B cell (primary cell): ENCODE measurements at regions not wholly inside any gene's neighbourhood (a gene's known extent, or its start where the extent isn't known, plus 50 kb on each side); places are given as distances from the start of the nearest gene placed in this dataset.

ENCODE experiments used
- ATAC-seq: fragments of 200-7000 bp; cut with Tn5 transposase; one replicate; pipeline ENCODE4 v1.10.0; 2021; ENCODE audit warnings: low read depth, mild to moderate bottlenecking, moderate number of reproducible peaks, moderate library complexity
- CTCF ChIA-PET: fragments of 350-600 bp; sonication (Branson Sonifier 250); formaldehyde crosslinking; loops from one replicate; lab custom pipeline; 2021; ENCODE audit warnings: antibody characterized with exemption, inconsistent platforms; lab: Charles Lee
- POLR2A ChIA-PET: fragments of 350-600 bp; sonication (Branson Sonifier 250); formaldehyde crosslinking; loops from one replicate; lab custom pipeline; 2021; ENCODE audit warnings: antibody characterized with exemption; lab: Charles Lee
- DNase-seq: peaks from one replicate; pipeline ENCODE4 v3.0.0; 2013
- H2AFZ ChIP-seq: 2 replicates; pipeline ENCODE4 v1.6.1; 2012; ENCODE audit warnings: mild to moderate bottlenecking, low read depth, low read length; ENCODE audit not compliant: insufficient read depth, poor library complexity, severe bottlenecking
- H3K27ac ChIP-seq, 2 donors: 1 replicate in 1 of 2; 2 replicates in 1 of 2; pipeline ENCODE4 v1.5.1; 2012 to 2013; ENCODE audit warnings: low read length in 2 of 2, mild to moderate bottlenecking in 2 of 2, moderate library complexity in 1 of 2
- H3K27me3 ChIP-seq, 4 experiments: fragments of 200-600 bp in 1 of 4; sonication (generic) in 1 of 4; replicated peaks in 1 of 4; 1 replicate in 2 of 4; 2 replicates in 2 of 4; pipeline versions ENCODE4 v1.6.1 to v1.7.0; 2013 to 2016; ENCODE audit warnings: low read length in 3 of 4, mild to moderate bottlenecking in 2 of 4, mixed read lengths in 1 of 4, moderate library complexity in 1 of 4; ENCODE audit not compliant: insufficient read depth in 4 of 4, control insufficient read depth in 3 of 4; ENCODE audit errors: control extremely low read depth in 1 of 4
- H3K36me3 ChIP-seq, 2 experiments: replicated peaks in 1 of 2; 1 replicate in 1 of 2; 2 replicates in 1 of 2; pipeline versions ENCODE4 v1.6.1 to v1.7.1; 2013; ENCODE audit warnings: low read length in 1 of 2; ENCODE audit not compliant: insufficient read depth in 2 of 2, control insufficient read depth in 1 of 2; ENCODE audit errors: control extremely low read depth in 1 of 2, extremely low read depth in 1 of 2
- H3K4me1 ChIP-seq, 2 donors: fragments of 200-600 bp in 1 of 2; sonication (generic) in 1 of 2; 1 replicate in 1 of 2; 2 replicates in 1 of 2; pipeline versions ENCODE4 v1.5.1 to v1.6.1; 2013 to 2017; ENCODE audit warnings: low read length in 2 of 2; ENCODE audit not compliant: control insufficient read depth in 2 of 2, insufficient read depth in 2 of 2
- H3K4me2 ChIP-seq: replicated peaks from 2 replicates; pipeline ENCODE3; 2012; ENCODE audit warnings: mild to moderate bottlenecking, low read depth, low read length; ENCODE audit not compliant: poor library complexity, severe bottlenecking
- H3K4me3 ChIP-seq, 5 experiments: fragments of 200-600 bp in 1 of 5; sonication (generic) in 1 of 5; 1 replicate in 3 of 5; 2 replicates in 2 of 5; pipeline versions ENCODE4 v1.5.1 to v1.7.0; 2011 to 2016; ENCODE audit warnings: low read length in 4 of 5, mild to moderate bottlenecking in 4 of 5, low read depth in 2 of 5, control low read depth in 1 of 5, moderate library complexity in 1 of 5; ENCODE audit not compliant: insufficient read depth in 1 of 5; ENCODE audit errors: control extremely low read depth in 1 of 5, extremely low read depth in 1 of 5
- H3K79me2 ChIP-seq: fragments of 200-600 bp; sonication (generic); one replicate; pipeline ENCODE4 v1.6.0; 2016; ENCODE audit warnings: low read length; ENCODE audit not compliant: control insufficient read depth, insufficient read depth
- H3K9ac ChIP-seq: fragments of 200-600 bp; sonication (generic); 2 replicates; pipeline ENCODE4 v1.6.1; 2017; ENCODE audit warnings: mild to moderate bottlenecking, low read length, moderate library complexity
- H3K9me3 ChIP-seq, 3 donors: one replicate each; pipeline versions ENCODE4 v1.6.1 to v1.7.1; 2013; ENCODE audit warnings: low read length in 2 of 3; ENCODE audit not compliant: control insufficient read depth in 2 of 3, insufficient read depth in 1 of 3; ENCODE audit errors: control extremely low read depth in 1 of 3
- H4K20me1 ChIP-seq: 2 replicates; pipeline ENCODE4 v1.6.0; 2012; ENCODE audit warnings: mild to moderate bottlenecking, low read length; ENCODE audit not compliant: insufficient read depth, control insufficient read depth, poor library complexity, severe bottlenecking
- H3K27ac Mint-ChIP-seq: one replicate; pipeline ENCODE4 v1.8.0; 2021; ENCODE audit warnings: mixed read lengths
- H3K27me3 Mint-ChIP-seq: one replicate; pipeline ENCODE4 v1.8.0; 2021; ENCODE audit warnings: mixed read lengths
- H3K4me1 Mint-ChIP-seq: one replicate; pipeline ENCODE4 v1.8.0; 2021; ENCODE audit warnings: mixed read lengths
- H3K4me3 Mint-ChIP-seq: one replicate; pipeline ENCODE4 v1.8.0; 2021; ENCODE audit warnings: mixed read lengths
- H3K9me3 Mint-ChIP-seq: one replicate; pipeline ENCODE4 v1.8.0; 2022; ENCODE audit warnings: mixed read lengths; ENCODE audit not compliant: insufficient read depth
- CTCF ChIP-seq: fragments of 200-600 bp; IDR thresholded peaks from one replicate; pipeline ENCODE4 v1.8.0; 2022; ENCODE audit warnings: antibody characterized with exemption, mild to moderate bottlenecking
- EZH2 ChIP-seq: IDR thresholded peaks from 2 replicates; pipeline ENCODE4 v1.6.1; 2012; ENCODE audit warnings: borderline replicate concordance, low read depth, mild to moderate bottlenecking, moderate library complexity, low read length; ENCODE audit not compliant: insufficient read depth, poor library complexity, severe bottlenecking
- WGBS: methylation state at CpG from one replicate; pipeline ENCODE4 v1.1.5; 2013; ENCODE audit warnings: missing lambda C conversion rate; ENCODE audit not compliant: insufficient coverage; 5-methylcytosine and 5-hydroxymethylcytosine counted together
- intact Hi-C: fragments of 100-400 bp; cut with micrococcal nuclease; formaldehyde crosslinking; loops from one replicate; pipeline ENCODE4 v1.10.0; 2022

GRCh38 chr20:56839222-56839621 lies 210.1 kb downstream of the TFAP2C start:
- H3K4me1 Mint-ChIP-seq = no peaks in the 10 kb centered on the region
- no peak overlapping the region for H3K27ac ChIP-seq
- POLR2A ChIA-PET = no interaction called here
- intact Hi-C loops = no loop called here
- ATAC-seq (no peak), DNase-seq (no peak)
- H3K9ac ChIP-seq = no peak overlapping the region
- H3K9me3 Mint-ChIP-seq = peaks cover under 1% of the 10 kb centered on the region
- H3K4me3 ChIP-seq = no peak overlapping the region
- H2AFZ ChIP-seq = no peak overlapping the region
- H3K4me3 Mint-ChIP-seq = no peak overlapping the region
- no peaks in the 10 kb centered on the region for H4K20me1 ChIP-seq
- TF ChIP-seq EZH2 = no peak
- no peak overlapping the region for H3K4me2 ChIP-seq
- H3K79me2 ChIP-seq = no peaks in the 10 kb centered on the region
- no peak overlapping the region for H3K27ac Mint-ChIP-seq
- no peaks in the 10 kb centered on the region for H3K36me3 ChIP-seq
- CTCF ChIA-PET = no interaction called here
- no peaks in the 10 kb centered on the region for H3K4me1 ChIP-seq
- H3K27me3 ChIP-seq = no peaks in the 10 kb centered on the region
- WGBS = 94% methylated on average over 1 of the region's 2 CpGs
- H3K27me3 Mint-ChIP-seq = no peaks in the 10 kb centered on the region
- peaks cover 0 to 14% (median 0%) of the 10 kb centered on the region in 3 donors for H3K9me3 ChIP-seq

GRCh38 chr20:56839786-56840185 lies 210.7 kb downstream of the TFAP2C start:
- H3K4me1 ChIP-seq = no peaks in the 10 kb centered on the region
- CTCF ChIA-PET = no interaction called here
- H3K4me3 ChIP-seq = no peak overlapping the region
- no peak overlapping the region for H3K4me3 Mint-ChIP-seq
- no peak overlapping the region for H2AFZ ChIP-seq
- no peak overlapping the region for H3K27ac ChIP-seq
- no peaks in the 10 kb centered on the region for H3K27me3 Mint-ChIP-seq
- TF ChIP-seq CTCF (no peak), EZH2 (no peak)
- H3K4me2 ChIP-seq = no peak overlapping the region
- H3K9me3 ChIP-seq = peaks cover 0 to 14% (median 0%) of the 10 kb centered on the region in 3 donors
- H3K27me3 ChIP-seq = no peaks in the 10 kb centered on the region
- H3K9ac ChIP-seq = no peak overlapping the region
- no peaks in the 10 kb centered on the region for H3K79me2 ChIP-seq
- POLR2A ChIA-PET = no interaction called here
- intact Hi-C loops = no loop called here
- DNase-seq (no peak), ATAC-seq (no peak)
- H3K9me3 Mint-ChIP-seq = peaks cover 4% of the 10 kb centered on the region
- H3K36me3 ChIP-seq = no peaks in the 10 kb centered on the region
- H3K27ac Mint-ChIP-seq = no peak overlapping the region
- WGBS = 88% methylated on average over 4 of the region's 5 CpGs
- no peaks in the 10 kb centered on the region for H4K20me1 ChIP-seq
- H3K4me1 Mint-ChIP-seq = no peaks in the 10 kb centered on the region
